Esophagus squamous epithelium (tissue), 5 donors: ENCODE measurements at regions not wholly inside any gene's neighbourhood (a gene's known extent, or its start where the extent isn't known, plus 50 kb on each side); places are given as distances from the start of the nearest gene placed in this dataset.
A peak's percentile ranks its signal among the peaks of the same experiment; 100 is the strongest.

Source experiments
- DNase-seq: peaks from one replicate; lab custom pipeline; 2025; lab: John Stamatoyannopoulos, UW
- H3K27ac ChIP-seq, 4 donors: fragments of 200-600 bp; sonication (generic); one replicate each; pipeline ENCODE4 v1.5.1; 2016 to 2019; ENCODE audit warnings: mild to moderate bottlenecking in 1 of 4
- H3K27me3 ChIP-seq, 4 donors: fragments of 200-600 bp; sonication (generic); 1 replicate in 3 of 4; 2 replicates in 1 of 4; pipeline versions ENCODE4 v1.5.1 to v1.6.0; 2017 to 2021; ENCODE audit warnings: antibody characterized with exemption in 1 of 4
- H3K36me3 ChIP-seq, 3 donors: fragments of 200-600 bp; sonication (generic); one replicate each; pipeline ENCODE4 v1.5.1; 2016 to 2019
- H3K4me1 ChIP-seq, 3 donors: fragments of 200-600 bp; sonication (generic); one replicate each; pipeline ENCODE4 v1.5.1; 2017 to 2019
- H3K4me3 ChIP-seq, 4 donors: fragments of 200-600 bp; sonication (generic); 1 replicate in 3 of 4; 2 replicates in 1 of 4; pipeline ENCODE4 v1.5.1; 2016 to 2019; ENCODE audit warnings: mild to moderate bottlenecking in 2 of 4, moderate library complexity in 1 of 4
- H3K9me3 ChIP-seq, 3 donors: fragments of 200-600 bp; sonication (generic); one replicate each; pipeline ENCODE4 v1.5.1; 2016 to 2019
- POLR2A ChIP-seq, 4 donors: fragments of 450-650 bp; IDR thresholded peaks; one replicate each; pipeline ENCODE4 v1.6.1; 2017; ENCODE audit warnings: antibody characterized with exemption in 4 of 4, mild to moderate bottlenecking in 4 of 4, moderate library complexity in 3 of 4
- WGBS, 2 donors: methylation state at CpG; one replicate each; pipeline ENCODE4 v1.1.5; 2018; 5-methylcytosine and 5-hydroxymethylcytosine counted together
- intact Hi-C: fragments of 100-400 bp; cut with DNase I; formaldehyde crosslinking; loops from one replicate; pipeline ENCODE4 v1.15.0; 2022
- TF ChIP-seq, protein P1 (sequence below), 6 experiments: fragments of 450-650 bp in 4 of 6; fragments of 200-600 bp in 2 of 6; sonication (generic) in 2 of 6; IDR thresholded peaks; one replicate each; pipeline ENCODE4 v1.5.1; 2016 to 2019; ENCODE audit warnings: antibody characterized with exemption in 6 of 6, mild to moderate bottlenecking in 4 of 6, moderate library complexity in 4 of 6
- donor health status: DM: yes; HTN: yes; CAD: no.

DNA sequence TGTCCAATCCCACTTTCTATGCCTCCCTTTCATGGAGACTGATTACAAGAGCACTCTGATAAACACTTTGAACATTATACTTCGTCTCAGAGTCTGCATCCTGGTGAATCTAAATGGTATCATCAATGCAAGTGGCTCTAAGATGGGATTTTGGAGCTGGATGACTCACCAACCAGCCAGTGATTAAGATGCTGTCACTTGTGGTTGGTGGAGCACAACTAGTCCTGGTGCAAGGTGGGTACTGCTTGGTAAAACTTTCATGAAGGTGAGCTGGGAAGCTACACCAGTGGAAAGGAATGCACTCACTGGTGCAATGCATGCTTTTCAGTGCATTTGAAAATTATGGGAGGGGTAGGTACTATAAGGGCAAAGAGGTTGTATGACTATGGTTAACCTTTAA, 137.7 kb upstream of the TRIB2 start:
- Histone ChIP-seq H3K4me1 (no peaks in the 10 kb centered on the region), H3K4me3 (no peak overlapping the region), H3K36me3 (no peaks in the 10 kb centered on the region), H3K9me3 (no peaks in the 10 kb centered on the region), H3K27ac (no peak overlapping the region), H3K27me3 (no peaks in the 10 kb centered on the region)
- no peak for TF ChIP-seq POLR2A (IDR thresholded peaks at IDR 0.05)
- TF ChIP-seq, protein P1, sequence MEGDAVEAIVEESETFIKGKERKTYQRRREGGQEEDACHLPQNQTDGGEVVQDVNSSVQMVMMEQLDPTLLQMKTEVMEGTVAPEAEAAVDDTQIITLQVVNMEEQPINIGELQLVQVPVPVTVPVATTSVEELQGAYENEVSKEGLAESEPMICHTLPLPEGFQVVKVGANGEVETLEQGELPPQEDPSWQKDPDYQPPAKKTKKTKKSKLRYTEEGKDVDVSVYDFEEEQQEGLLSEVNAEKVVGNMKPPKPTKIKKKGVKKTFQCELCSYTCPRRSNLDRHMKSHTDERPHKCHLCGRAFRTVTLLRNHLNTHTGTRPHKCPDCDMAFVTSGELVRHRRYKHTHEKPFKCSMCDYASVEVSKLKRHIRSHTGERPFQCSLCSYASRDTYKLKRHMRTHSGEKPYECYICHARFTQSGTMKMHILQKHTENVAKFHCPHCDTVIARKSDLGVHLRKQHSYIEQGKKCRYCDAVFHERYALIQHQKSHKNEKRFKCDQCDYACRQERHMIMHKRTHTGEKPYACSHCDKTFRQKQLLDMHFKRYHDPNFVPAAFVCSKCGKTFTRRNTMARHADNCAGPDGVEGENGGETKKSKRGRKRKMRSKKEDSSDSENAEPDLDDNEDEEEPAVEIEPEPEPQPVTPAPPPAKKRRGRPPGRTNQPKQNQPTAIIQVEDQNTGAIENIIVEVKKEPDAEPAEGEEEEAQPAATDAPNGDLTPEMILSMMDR (IDR thresholded peaks at IDR 0.05): no peak
- WGBS, 2 donors: 80 to 92% methylated on average over 1 of the region's 1 CpG
- intact Hi-C loops: no loop called here
- no peak for DNase-seq

DNA sequence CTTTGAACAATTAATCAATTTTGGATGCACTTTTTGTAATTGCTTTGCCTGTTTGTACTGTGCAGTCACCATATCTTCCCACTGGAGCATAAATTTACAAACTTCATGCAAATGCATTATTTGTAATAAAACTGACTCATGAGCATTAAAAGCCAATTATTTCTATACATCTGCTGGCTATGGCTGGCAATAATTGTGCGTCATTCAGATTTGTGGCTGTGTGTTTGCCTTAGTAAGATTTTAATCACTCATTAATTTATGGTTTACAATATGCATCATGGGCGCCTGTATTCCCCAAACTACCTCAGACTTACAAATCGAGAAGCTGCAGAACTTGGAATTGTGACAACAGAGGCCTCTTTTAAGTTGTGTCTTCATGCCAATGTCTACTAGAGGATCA, 132.4 kb upstream of the TRIB2 start:
- intact Hi-C loops: no loop called here
- no peaks in the 10 kb centered on the region for H3K36me3 ChIP-seq
- H3K9me3 ChIP-seq: no peaks in the 10 kb centered on the region
- peaks cover 0 to 9% (median 5%) of the 10 kb centered on the region in 3 donors for H3K4me1 ChIP-seq
- TF ChIP-seq, protein P1 (IDR thresholded peaks at IDR 0.05): no peak
- TF ChIP-seq POLR2A (IDR thresholded peaks at IDR 0.05): no peak
- no peaks in the 10 kb centered on the region for H3K27me3 ChIP-seq
- DNase-seq: no peak
- no peak overlapping the region for H3K27ac ChIP-seq
- 88 to 94% methylated on average over 3 of the region's 3 CpGs for WGBS, 2 donors
- no peak overlapping the region for H3K4me3 ChIP-seq

DNA sequence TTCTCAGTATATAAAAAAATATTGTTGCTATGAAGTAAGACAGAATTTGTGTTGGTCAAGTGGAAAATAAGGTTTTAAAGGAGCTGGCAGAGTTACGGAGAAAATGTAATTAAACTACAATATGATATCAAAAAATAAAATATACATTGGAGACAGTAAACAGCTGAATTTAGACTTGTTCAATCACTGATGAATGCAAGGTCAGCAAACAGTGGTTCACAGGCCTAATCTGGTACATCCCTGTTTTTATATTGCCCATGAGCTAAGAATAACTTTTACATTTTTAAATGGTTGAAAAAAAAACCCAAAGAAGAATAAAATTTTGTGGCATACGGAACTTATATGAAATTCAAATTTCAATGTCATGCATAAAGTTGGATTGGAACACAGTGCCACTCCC, 131.0 kb upstream of the TRIB2 start:
- H3K27ac ChIP-seq: no peak overlapping the region
- no peak overlapping the region for H3K4me3 ChIP-seq
- DNase-seq: no peak
- intact Hi-C loops: no loop called here
- H3K27me3 ChIP-seq: no peaks in the 10 kb centered on the region
- no peaks in the 10 kb centered on the region for H3K9me3 ChIP-seq
- H3K4me1 ChIP-seq: peaks cover 0 to 9% (median 5%) of the 10 kb centered on the region in 3 donors
- WGBS, 2 donors: 96% methylated on average over 2 of the region's 2 CpGs
- H3K36me3 ChIP-seq: no peaks in the 10 kb centered on the region
- TF ChIP-seq POLR2A (IDR thresholded peaks at IDR 0.05): no peak
- TF ChIP-seq, protein P1 (IDR thresholded peaks at IDR 0.05): no peak

DNA sequence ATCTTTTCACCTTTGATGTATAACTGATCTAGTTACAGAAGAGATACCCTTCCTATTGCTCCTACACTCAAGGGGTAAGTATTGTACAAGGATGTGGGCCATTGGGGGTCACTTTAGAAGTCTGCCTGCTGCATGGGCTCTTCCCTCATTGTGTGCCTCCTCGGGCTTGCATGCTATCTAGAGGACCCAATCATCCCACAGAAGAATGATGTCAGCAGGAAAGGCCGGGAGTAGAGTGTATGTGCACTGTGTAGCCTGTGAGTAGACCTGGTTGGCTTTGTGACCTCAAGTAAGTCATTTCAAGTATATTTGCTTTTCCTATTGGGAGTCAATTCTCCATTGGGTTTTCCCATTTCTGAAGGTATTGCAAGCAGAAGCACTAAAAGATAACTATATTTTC, 129.5 kb upstream of the TRIB2 start:
- TF ChIP-seq, protein P1 (IDR thresholded peaks at IDR 0.05): no peak
- no peak for TF ChIP-seq POLR2A (IDR thresholded peaks at IDR 0.05)
- Histone ChIP-seq H3K4me1 (peaks cover 0 to 9% (median 5%) of the 10 kb centered on the region in 3 donors), H3K9me3 (no peaks in the 10 kb centered on the region), H3K36me3 (no peaks in the 10 kb centered on the region), H3K27me3 (no peaks in the 10 kb centered on the region), H3K27ac (no peak overlapping the region), H3K4me3 (no peak overlapping the region)
- intact Hi-C loops: no loop called here
- WGBS, 2 donors: 71 to 91% methylated on average over 2 of the region's 2 CpGs
- DNase-seq: no peak

DNA sequence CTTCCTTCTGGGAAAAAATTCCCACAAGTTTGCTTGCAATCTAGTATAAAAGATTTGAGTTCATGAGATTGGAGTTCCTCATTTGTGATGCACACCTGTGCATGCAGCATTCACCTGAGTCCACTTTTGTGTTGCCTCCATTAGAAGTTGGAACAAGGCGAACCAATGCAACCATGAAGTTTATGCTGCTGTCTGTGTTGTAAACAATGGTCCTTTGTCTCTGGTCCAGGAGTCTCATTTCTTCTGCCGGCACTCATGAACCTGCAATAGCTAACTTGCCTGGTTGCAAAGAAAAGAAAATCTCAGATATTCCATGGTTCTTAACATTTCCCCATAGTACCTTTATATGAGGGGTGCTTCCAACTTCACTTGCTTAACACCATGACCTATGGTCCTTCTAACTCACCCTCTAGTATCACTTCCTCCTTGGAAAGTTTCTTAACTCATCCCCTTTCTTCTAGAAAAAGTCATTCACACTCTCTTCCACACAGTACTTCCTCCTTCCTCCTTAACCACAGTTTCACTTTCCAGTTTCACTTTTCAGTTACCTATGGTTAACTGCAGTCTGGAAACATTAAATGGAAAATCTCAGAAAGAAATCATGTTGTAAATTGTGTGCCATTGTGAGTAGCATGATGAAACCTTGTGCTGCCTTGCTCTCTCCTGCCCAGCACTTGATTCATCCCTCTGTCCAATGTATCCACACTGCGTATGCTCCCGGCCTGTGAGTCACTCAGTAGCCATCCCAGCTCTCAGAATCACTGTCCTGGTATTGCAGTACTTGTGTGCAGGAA, 128.8 kb upstream of the TRIB2 start:
- H3K27ac ChIP-seq: peak overlapping the region in 1 of 4 donors; percentile 45
- H3K4me1 ChIP-seq: peaks cover 0 to 9% (median 5%) of the 10 kb centered on the region in 3 donors
- no peaks in the 10 kb centered on the region for H3K9me3 ChIP-seq
- DNase-seq: no peak
- intact Hi-C loops: no loop called here
- no peaks in the 10 kb centered on the region for H3K36me3 ChIP-seq
- H3K27me3 ChIP-seq: no peaks in the 10 kb centered on the region
- WGBS, 2 donors: 48 to 51% methylated on average over 4 of the region's 4 CpGs
- TF ChIP-seq, protein P1 (IDR thresholded peaks at IDR 0.05): no peak
- TF ChIP-seq POLR2A (IDR thresholded peaks at IDR 0.05): no peak
- no peak overlapping the region for H3K4me3 ChIP-seq
